ENCODE measurements at regions not wholly inside any gene's neighbourhood (a gene's known extent, or its start where the extent isn't known, plus 50 kb on each side); places are given as distances from the start of the nearest gene placed in this dataset.

DNA sequence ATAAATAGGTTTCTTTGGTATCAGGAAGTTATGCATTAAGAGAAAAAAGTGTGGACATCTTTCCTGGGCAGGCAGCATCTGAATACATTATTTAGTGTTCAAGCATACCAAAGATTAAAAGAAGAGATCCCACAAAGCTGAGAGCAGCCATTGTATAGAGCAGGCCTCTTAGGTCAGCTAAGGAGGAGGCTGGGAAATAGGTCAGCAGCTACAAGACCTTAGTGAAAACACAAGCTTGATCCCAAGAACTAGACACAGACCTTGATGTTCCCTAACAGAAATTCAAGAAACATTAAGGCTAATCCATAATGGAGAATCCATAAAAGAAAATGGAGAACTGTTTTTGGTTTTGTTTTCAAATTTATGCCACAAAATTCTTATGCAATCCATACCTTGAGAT is 135.3 kb upstream of the DPT start:
- Histone ChIP-seq H3K27me3 (no peaks in the 10 kb centered on the region), H3K36me3 (no peaks in the 10 kb centered on the region), H3K9me3 (peaks cover 0 to 11% of the 10 kb centered on the region in 2 donors), H3K4me3 (no peak overlapping the region), H3K27ac (no peak overlapping the region), H3K4me1 (peaks cover 0 to 3% of the 10 kb centered on the region in 2 donors)
- DNase-seq = no peak
- intact Hi-C loops (cut with DNase I) = no loop called here
- no peak for TF ChIP-seq CTCF (IDR thresholded peaks at IDR 0.05)
- no peak for ATAC-seq

GRCh38 chr1:168865850-168866620 is 137.0 kb upstream of the DPT start:
- Histone ChIP-seq H3K27me3 (no peaks in the 10 kb centered on the region), H3K4me1 (peaks cover 0 to 3% of the 10 kb centered on the region in 2 donors), H3K36me3 (no peaks in the 10 kb centered on the region), H3K4me3 (no peak overlapping the region), H3K27ac (no peak overlapping the region), H3K9me3 (peaks cover 0 to 11% of the 10 kb centered on the region in 2 donors)
- TF ChIP-seq CTCF (IDR thresholded peaks at IDR 0.05) = no peak
- intact Hi-C loops (cut with DNase I) = no loop called here
- DNase-seq (no peak), ATAC-seq (peak; percentile 54)

GRCh38 chr1:168867941-168868634 is 139.1 kb upstream of the DPT start:
- no peaks in the 10 kb centered on the region for H3K36me3 ChIP-seq
- ATAC-seq (peak; percentile 76), DNase-seq (no peak)
- no peak overlapping the region for H3K4me3 ChIP-seq
- TF ChIP-seq CTCF (IDR thresholded peaks at IDR 0.05) = no peak
- no peaks in the 10 kb centered on the region for H3K27me3 ChIP-seq
- H3K27ac ChIP-seq = peak overlapping the region in 1 of 2 donors; percentile 16
- peaks cover 0 to 3% of the 10 kb centered on the region in 2 donors for H3K4me1 ChIP-seq
- H3K9me3 ChIP-seq = peaks cover 0 to 11% of the 10 kb centered on the region in 2 donors
- intact Hi-C loops (cut with DNase I) = no loop called here

GRCh38 chr1:168871531-168871930 is 142.5 kb upstream of the DPT start:
- Histone ChIP-seq H3K27me3 (no peaks in the 10 kb centered on the region), H3K27ac (no peak overlapping the region), H3K4me1 (no peaks in the 10 kb centered on the region), H3K9me3 (no peaks in the 10 kb centered on the region), H3K36me3 (no peaks in the 10 kb centered on the region), H3K4me3 (no peak overlapping the region)
- intact Hi-C loops (cut with DNase I) = no loop called here
- no peak for TF ChIP-seq CTCF (IDR thresholded peaks at IDR 0.05)
- DNase-seq (no peak), ATAC-seq (no peak)

- no peak for DNase-seq
- ATAC-seq = peak; percentile 83
Measured at GRCh38 chr1:168875831-168876230, 146.8 kb upstream of the DPT start.

More at GRCh38 chr1:168875831-168876230, 146.8 kb upstream of the DPT start:
- Histone ChIP-seq H3K4me1 (peaks cover 6 to 8% of the 10 kb centered on the region in 2 donors), H3K36me3 (no peaks in the 10 kb centered on the region), H3K27ac (peak overlapping the region in 1 of 2 donors; percentile 33), H3K27me3 (no peaks in the 10 kb centered on the region), H3K9me3 (no peaks in the 10 kb centered on the region), H3K4me3 (no peak overlapping the region)
- no peak for TF ChIP-seq CTCF (IDR thresholded peaks at IDR 0.05)
- intact Hi-C loops (cut with DNase I) = no loop called here

Measured in left lung (tissue), 4 donors.